ENCODE measurements at regions not wholly inside any gene's neighbourhood (a gene's known extent, or its start where the extent isn't known, plus 50 kb on each side); places are given as distances from the start of the nearest gene placed in this dataset.

DNA sequence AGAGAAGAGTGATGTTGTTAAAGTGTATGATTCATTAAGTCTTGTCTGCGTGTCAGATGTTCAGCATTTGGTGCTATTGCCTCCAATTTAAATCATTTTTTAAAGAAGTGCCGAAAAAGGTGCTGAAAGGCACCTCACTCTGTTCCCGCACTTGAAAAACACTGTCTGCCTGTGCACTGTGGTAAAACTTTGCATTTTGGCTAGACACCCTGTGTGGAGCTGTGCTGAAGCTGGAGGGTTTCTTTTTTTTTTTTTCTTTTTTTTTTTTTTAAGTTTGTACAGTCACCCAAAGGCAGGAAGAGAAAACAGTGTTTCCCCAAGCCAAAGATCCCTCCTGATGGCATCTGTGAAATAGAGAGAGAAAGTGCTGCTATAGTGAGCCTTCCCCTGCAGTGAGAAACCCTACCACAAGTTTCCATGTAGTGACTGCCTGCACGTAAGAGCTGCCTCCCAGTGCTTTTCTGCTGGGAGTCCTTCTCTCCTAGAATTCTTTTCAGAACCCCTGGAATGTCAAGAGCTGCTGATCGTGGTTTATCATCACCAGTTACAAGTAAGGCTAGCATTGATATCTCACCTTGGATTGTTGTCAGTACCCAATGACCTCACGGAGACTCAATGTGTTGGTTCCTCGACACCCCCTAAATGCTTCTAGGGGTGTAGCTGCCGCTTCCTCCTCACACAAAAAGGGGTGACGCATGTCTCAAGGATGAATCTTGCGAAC lies 116.0 kb upstream of the SOX9 start:
- no peak overlapping the region for H2BK120ac ChIP-seq (replicated peaks; ENCODE audit: low read depth, low read length)
- H4K20me1 ChIP-seq (replicated peaks in 1 of 2; ENCODE audit: control insufficient read depth in 1 of 2, insufficient read depth in 2 of 2, low read length in 2 of 2): no peaks in the 10 kb centered on the region
- no peak overlapping the region for H3K4me2 ChIP-seq (ENCODE audit: insufficient read depth in 1 of 2, low read depth in 2 of 2, low read length in 2 of 2)
- H3K36me3 ChIP-seq (ENCODE audit: control insufficient read depth in 2 of 4, insufficient read depth in 4 of 4, low read length in 3 of 4): no peaks in the 10 kb centered on the region
- H3K4ac ChIP-seq (replicated peaks; ENCODE audit: insufficient read length, low read depth, low read length): no peak overlapping the region
- no peak overlapping the region for H2BK15ac ChIP-seq (ENCODE audit: low read length)
- no peak overlapping the region for H2BK12ac ChIP-seq (ENCODE audit: low read depth, low read length)
- H3K14ac ChIP-seq (ENCODE audit: insufficient read length): no peak overlapping the region
- no peak overlapping the region for H3K4me3 ChIP-seq (ENCODE audit: extremely low read depth in 1 of 4, insufficient read depth in 2 of 4, low read depth in 3 of 4, low read length in 4 of 4)
- H2BK20ac ChIP-seq (ENCODE audit: low read length): no peak overlapping the region
- H2AFZ ChIP-seq (ENCODE audit: low read length): no peak overlapping the region
- H3K9ac ChIP-seq (replicated peaks in 1 of 4; ENCODE audit: extremely low read depth in 1 of 4, low read depth in 3 of 4, low read length in 3 of 4): no peak overlapping the region
- no peaks in the 10 kb centered on the region for H3K23me2 ChIP-seq (ENCODE audit: low read depth, low read length)
- peaks cover 0 to 1% (median 0%) of the 10 kb centered on the region in 4 experiments; a peak in 1 of 7 replicates for H3K27me3 ChIP-seq (replicated peaks in 1 of 4; ENCODE audit: control insufficient read depth in 3 of 4, extremely low read depth in 1 of 4, insufficient read depth in 3 of 4, low read length in 3 of 4)
- H3K79me1 ChIP-seq (ENCODE audit: low read depth, low read length): no peaks in the 10 kb centered on the region
- H2BK5ac ChIP-seq (ENCODE audit: low read depth, low read length): no peak overlapping the region
- H3K9me3 ChIP-seq (ENCODE audit: insufficient read depth in 2 of 2, low read depth in 1 of 2, low read length in 1 of 2): no peaks in the 10 kb centered on the region
- no peak overlapping the region for H4K91ac ChIP-seq (replicated peaks; ENCODE audit: insufficient read length, low read length)
- H4K5ac ChIP-seq (ENCODE audit: insufficient read length, low read depth, low read length): no peak overlapping the region
- H4K8ac ChIP-seq (ENCODE audit: extremely low read depth, insufficient read depth, low read length): no peak overlapping the region
- no peak overlapping the region for H3K23ac ChIP-seq (ENCODE audit: insufficient read length)
- WGBS, 2 experiments (ENCODE audit: extremely low coverage in 1 of 2, insufficient coverage in 1 of 2, insufficient read length in 1 of 2, insufficient replicate concordance in 2 of 2, low coverage in 1 of 2, low lambda C conversion rate in 2 of 2, missing lambda C conversion rate in 1 of 2): 82% methylated on average over 10 of the region's 10 CpGs; no CpG with 5 or more reads in 1 of the 2 experiments
- ChIA-PET CTCF (ENCODE audit: partially characterized antibody) (interaction anchor here (0.6 to 0.7 kb wide), 2 partner anchors 35 to 587 kb away, joined by 3 read pairs; no protein-coding TSS in a partner anchor), POLR2A (ENCODE audit: partially characterized antibody) (no interaction called here)
- no peak for DNase-seq (ENCODE audit: low read depth in 1 of 2, low spot score in 2 of 2)
- H3K27ac ChIP-seq (ENCODE audit: low read depth, low read length): no peak overlapping the region
- no peak overlapping the region for H3K18ac ChIP-seq (ENCODE audit: extremely low read depth, low read length)
- no peak for FAIRE-seq
- no peak overlapping the region for H3K56ac ChIP-seq (replicated peaks; ENCODE audit: insufficient read length, low read depth, low read length)
- no peak overlapping the region for H2AK5ac ChIP-seq (ENCODE audit: low read depth, low read length)
- H3K79me2 ChIP-seq (ENCODE audit: control insufficient read depth in 1 of 2, insufficient read depth in 2 of 2, low read length in 2 of 2): no peaks in the 10 kb centered on the region
- H3K4me1 ChIP-seq (replicated peaks in 1 of 4; ENCODE audit: control insufficient read depth in 3 of 4, insufficient read depth in 4 of 4, low read length in 3 of 4): no peaks in the 10 kb centered on the region
- TF ChIP-seq SAP30 (IDR thresholded peaks at IDR 0.05; ENCODE audit: insufficient read depth, insufficient replicate concordance, low read length): no peak
- TF ChIP-seq SP1 (IDR thresholded peaks at IDR 0.05; ENCODE audit: low read depth, low read length): no peak
- no peak for TF ChIP-seq MAFK (IDR thresholded peaks at IDR 0.05; ENCODE audit: low read depth, low read length)
- TF ChIP-seq GABPA (IDR thresholded peaks at IDR 0.05; ENCODE audit: borderline replicate concordance, insufficient read depth, low read length): no peak
- no peak for TF ChIP-seq EP300 (IDR thresholded peaks at IDR 0.05; ENCODE audit: borderline replicate concordance in 1 of 2, low read depth in 2 of 2, low read length in 2 of 2)
- no peak for TF ChIP-seq CHD1 (IDR thresholded peaks at IDR 0.05; ENCODE audit: low read depth, low read length)
- TF ChIP-seq EGR1 (IDR thresholded peaks at IDR 0.05; ENCODE audit: borderline replicate concordance, low read depth, low read length): no peak
- TF ChIP-seq KDM4A (IDR thresholded peaks at IDR 0.05; ENCODE audit: low read depth, low read length, severe bottlenecking): no peak
- no peak for TF ChIP-seq TEAD4 (IDR thresholded peaks at IDR 0.05; ENCODE audit: low read depth, low read length)
- TF ChIP-seq KDM5A (IDR thresholded peaks at IDR 0.05; ENCODE audit: low read length): no peak
- TF ChIP-seq EZH2 (IDR thresholded peaks at IDR 0.05; ENCODE audit: low read depth, low read length, severe bottlenecking): no peak
- no peak for TF ChIP-seq CTBP2 (IDR thresholded peaks at IDR 0.05; ENCODE audit: borderline replicate concordance, insufficient read depth, insufficient read length, low read length)
